Transverse colon (tissue), 4 donors: ENCODE measurements at regions not wholly inside any gene's neighbourhood (a gene's known extent, or its start where the extent isn't known, plus 50 kb on each side); places are given as distances from the start of the nearest gene placed in this dataset.
A peak's percentile ranks its signal among the peaks of the same experiment; 100 is the strongest.
"Not testable (repeated sequence)": the region's sequence is repeated elsewhere in the genome, so short reads cannot be mapped to it uniquely, and the experiment has no call there.

ENCODE experiments used
- DNase-seq: peaks from one replicate; pipeline ENCODE4 v3.0.0-alpha.2; 2019
- H3K27ac ChIP-seq, 4 donors: fragments of 200-600 bp; sonication (generic); 2 replicates each; pipeline ENCODE4 v1.5.1; 2016 to 2018; ENCODE audit warnings: inconsistent platforms in 4 of 4
- H3K27me3 ChIP-seq: fragments of 200-600 bp; sonication (generic); 2 replicates; pipeline ENCODE4 v1.5.1; 2017; ENCODE audit warnings: inconsistent platforms
- H3K36me3 ChIP-seq, 4 donors: fragments of 200-600 bp; sonication (generic); 2 replicates each; pipeline ENCODE4 v1.5.1; 2017 to 2019; ENCODE audit warnings: inconsistent platforms in 4 of 4
- H3K4me1 ChIP-seq, 4 donors: fragments of 200-600 bp; sonication (generic); 2 replicates each; pipeline ENCODE4 v1.5.1; 2017 to 2020; ENCODE audit warnings: inconsistent platforms in 4 of 4
- H3K4me3 ChIP-seq, 4 donors: fragments of 200-600 bp; sonication (generic); 1 replicate in 1 of 4; 2 replicates in 3 of 4; pipeline versions ENCODE4 v1.5.1 to v1.6.1; 2017 to 2019; ENCODE audit warnings: inconsistent platforms in 4 of 4
- H3K9me3 ChIP-seq, 2 donors: fragments of 200-600 bp; sonication (generic); 2 replicates each; pipeline ENCODE4 v1.5.1; 2017 to 2019; ENCODE audit warnings: inconsistent platforms in 2 of 2
- CTCF ChIP-seq, 5 experiments: fragments of 200-600 bp in 3 of 5; fragments of 450-650 bp in 2 of 5; sonication (generic) in 3 of 5; IDR thresholded peaks; 1 replicate in 2 of 5; 2 replicates in 3 of 5; pipeline ENCODE4 v1.5.1; 2016 to 2017; ENCODE audit warnings: antibody characterized with exemption in 5 of 5, inconsistent platforms in 3 of 5, mild to moderate bottlenecking in 2 of 5, moderate library complexity in 1 of 5
- EP300 ChIP-seq: sonication (generic); formaldehyde crosslinking; IDR thresholded peaks from one replicate; pipeline ENCODE4 v1.6.1; 2017; ENCODE audit warnings: antibody characterized with exemption, low read depth
- POLR2A ChIP-seq: fragments of 450-650 bp; IDR thresholded peaks from one replicate; pipeline ENCODE4 v1.6.1; 2016; ENCODE audit warnings: antibody characterized with exemption, mild to moderate bottlenecking, moderate library complexity
- POLR2AphosphoS5 ChIP-seq, 3 donors: sonication (generic); formaldehyde crosslinking; IDR thresholded peaks; one replicate each; pipeline ENCODE4 v1.6.1; 2016; ENCODE audit warnings: antibody characterized with exemption in 3 of 3
- WGBS, 2 donors: methylation state at CpG; one replicate each; pipeline ENCODE4 v1.1.5; 2018; ENCODE audit warnings: low coverage in 1 of 2; 5-methylcytosine and 5-hydroxymethylcytosine counted together
- in situ Hi-C, 4 donors: fragments of 200-750 bp; cut with MboI; loops; one replicate each; pipeline versions ENCODE4 v1.15.0 to v1.15.1; 2017; ENCODE audit warnings: low sequenced_read_pairs in 3 of 4, low pct_ligation_motif_present in 1 of 4, low pct_unique_long_range_greater_than_20kb in 1 of 4
- intact Hi-C: fragments of 100-400 bp; cut with DNase I; formaldehyde crosslinking; loops from one replicate; pipeline ENCODE4 v1.15.1; 2023; ENCODE audit warnings: low total_unique reads

GRCh38 chr22:23438216-23438615 is 141.9 kb downstream of the IGLL1 start:
- in situ Hi-C loops = no loop called here
- no peak overlapping the region for H3K27ac ChIP-seq
- no peaks in the 10 kb centered on the region for H3K36me3 ChIP-seq
- H3K9me3 ChIP-seq = no peaks in the 10 kb centered on the region
- WGBS, 2 donors = 77% methylated on average over 13 of the region's 13 CpGs; no CpG with 5 or more reads in 1 of the 2 donors
- no peaks in the 10 kb centered on the region for H3K27me3 ChIP-seq
- DNase-seq = no peak
- TF ChIP-seq POLR2AphosphoS5 (IDR thresholded peaks at IDR 0.05) (no peak), POLR2A (no peak), CTCF (IDR thresholded peaks at IDR 0.05) (no peak), EP300 (no peak)
- no peak overlapping the region for H3K4me3 ChIP-seq
- H3K4me1 ChIP-seq = peaks cover 0 to 5% (median 4%) of the 10 kb centered on the region in 4 donors
- intact Hi-C loops = no loop called here

- Histone ChIP-seq H3K36me3 (no peaks in the 10 kb centered on the region), H3K4me3 (no peak overlapping the region), H3K27ac (no peak overlapping the region), H3K9me3 (no peaks in the 10 kb centered on the region), H3K4me1 (peaks cover 0 to 9% (median 6%) of the 10 kb centered on the region in 4 donors), H3K27me3 (no peaks in the 10 kb centered on the region)
- DNase-seq = no peak
- intact Hi-C loops (no loop called here), in situ Hi-C loops (no loop called here)
- no peak for TF ChIP-seq CTCF (IDR thresholded peaks at IDR 0.05)
- TF ChIP-seq POLR2A = no peak
- TF ChIP-seq POLR2AphosphoS5 (IDR thresholded peaks at IDR 0.05) = no peak
- no peak for TF ChIP-seq EP300
- 82 to 88% methylated on average over 4 to 16 of the region's 16 CpGs for WGBS, 2 donors
Measured at GRCh38 chr22:23437779-23438178, 142.3 kb downstream of the IGLL1 start.

GRCh38 chr22:23437107-23437395 is 143.0 kb downstream of the IGLL1 start:
- H3K4me1 ChIP-seq, DNase-seq, H3K27ac ChIP-seq, in situ Hi-C loops, H3K9me3 ChIP-seq, H3K27me3 ChIP-seq, H3K36me3 ChIP-seq, H3K4me3 ChIP-seq, intact Hi-C loops: not testable (repeated sequence)
- WGBS, 2 donors = 91% methylated on average over 7 of the region's 7 CpGs; no CpG with 5 or more reads in 1 of the 2 donors

- H3K4me1 ChIP-seq, DNase-seq, H3K9me3 ChIP-seq, intact Hi-C loops, H3K4me3 ChIP-seq, in situ Hi-C loops, H3K36me3 ChIP-seq, H3K27ac ChIP-seq, H3K27me3 ChIP-seq: not testable (repeated sequence)
- WGBS, 2 donors = 86% methylated on average over 22 of the region's 23 CpGs; no CpG with 5 or more reads in 1 of the 2 donors
Measured at GRCh38 chr22:23436354-23437106, 143.6 kb downstream of the IGLL1 start.

- DNase-seq, H3K27ac ChIP-seq, H3K4me3 ChIP-seq, intact Hi-C loops, H3K36me3 ChIP-seq, H3K9me3 ChIP-seq, H3K4me1 ChIP-seq, in situ Hi-C loops, H3K27me3 ChIP-seq: not testable (repeated sequence)
- 91% methylated on average over 16 of the region's 16 CpGs; no CpG with 5 or more reads in 1 of the 2 donors for WGBS, 2 donors
Measured at GRCh38 chr22:23435186-23435585, 144.9 kb downstream of the IGLL1 start.

- 89 to 91% methylated on average over 14 to 25 of the region's 29 CpGs for WGBS, 2 donors
- intact Hi-C loops, DNase-seq, H3K36me3 ChIP-seq, H3K27me3 ChIP-seq, H3K9me3 ChIP-seq, in situ Hi-C loops, H3K4me1 ChIP-seq: not testable (repeated sequence)
- H3K4me3 ChIP-seq = peak overlapping the region in 3 of 4 donors; percentile 25 to 48 (median 37)
- peak overlapping the region in 2 of 4 donors; percentile 71 to 76 for H3K27ac ChIP-seq
Measured at GRCh38 chr22:23434198-23434830, 145.8 kb downstream of the IGLL1 start.
